ENCODE measurements at regions not wholly inside any gene's neighbourhood (a gene's known extent, or its start where the extent isn't known, plus 50 kb on each side); places are given as distances from the start of the nearest gene placed in this dataset.

DNA sequence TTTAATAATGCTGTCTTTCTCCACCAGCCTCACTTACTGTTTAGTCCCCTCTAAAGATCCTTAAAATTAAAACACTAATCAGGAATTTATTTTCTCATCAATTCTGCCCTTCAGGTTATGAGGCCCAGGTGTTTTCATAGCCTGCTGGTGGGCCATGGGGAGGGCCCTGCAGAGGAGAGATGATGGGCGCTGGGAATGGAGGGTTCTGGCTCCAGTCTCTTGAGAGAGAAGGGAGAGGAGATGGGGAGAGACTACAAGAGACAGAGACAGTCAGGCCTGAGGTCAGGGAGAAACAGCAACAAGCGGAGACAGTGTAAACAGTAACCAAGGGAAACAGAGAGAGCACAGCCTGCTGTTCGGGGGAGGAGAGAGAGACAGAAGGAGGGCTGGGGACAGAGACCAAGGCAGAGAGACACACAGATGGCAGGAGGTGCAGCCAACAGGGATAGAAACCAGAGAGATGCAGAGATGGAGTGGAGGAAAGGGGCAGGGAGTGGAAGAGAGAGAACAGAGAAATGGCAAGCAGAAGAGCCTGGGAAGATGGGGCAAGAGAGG, 187.3 kb upstream of the SYT13 start:
- Histone ChIP-seq H3K27ac (no peak overlapping the region), H3K27me3 (ENCODE audit: insufficient read depth, low read depth) (peaks cover 91% of the 10 kb centered on the region), H3K9me2 (ENCODE audit: insufficient read depth) (no peaks in the 10 kb centered on the region), H4K20me1 (ENCODE audit: insufficient read depth) (no peaks in the 10 kb centered on the region), H3F3A (ENCODE audit: insufficient read depth, low read depth) (no peaks in the 10 kb centered on the region), H3K4me2 (no peak overlapping the region), H3K9me3 (ENCODE audit: insufficient read depth, low read depth) (no peaks in the 10 kb centered on the region), H3K79me2 (ENCODE audit: low read depth) (no peaks in the 10 kb centered on the region), H3K4me3 (no peak overlapping the region), H3K4me1 (replicated peaks; ENCODE audit: insufficient read depth) (no peaks in the 10 kb centered on the region), H2AFZ (no peak overlapping the region), H3K36me3 (ENCODE audit: low read depth) (no peaks in the 10 kb centered on the region)
- BruUV-seq (replicated peaks) = no TSS peak
- POLR2A ChIA-PET (ENCODE audit: unreplicated experiment) = no interaction called here
- TF ChIP-seq EZH2 (IDR thresholded peaks at IDR 0.05; ENCODE audit: low read depth) = no peak
- TF ChIP-seq, protein P1, sequence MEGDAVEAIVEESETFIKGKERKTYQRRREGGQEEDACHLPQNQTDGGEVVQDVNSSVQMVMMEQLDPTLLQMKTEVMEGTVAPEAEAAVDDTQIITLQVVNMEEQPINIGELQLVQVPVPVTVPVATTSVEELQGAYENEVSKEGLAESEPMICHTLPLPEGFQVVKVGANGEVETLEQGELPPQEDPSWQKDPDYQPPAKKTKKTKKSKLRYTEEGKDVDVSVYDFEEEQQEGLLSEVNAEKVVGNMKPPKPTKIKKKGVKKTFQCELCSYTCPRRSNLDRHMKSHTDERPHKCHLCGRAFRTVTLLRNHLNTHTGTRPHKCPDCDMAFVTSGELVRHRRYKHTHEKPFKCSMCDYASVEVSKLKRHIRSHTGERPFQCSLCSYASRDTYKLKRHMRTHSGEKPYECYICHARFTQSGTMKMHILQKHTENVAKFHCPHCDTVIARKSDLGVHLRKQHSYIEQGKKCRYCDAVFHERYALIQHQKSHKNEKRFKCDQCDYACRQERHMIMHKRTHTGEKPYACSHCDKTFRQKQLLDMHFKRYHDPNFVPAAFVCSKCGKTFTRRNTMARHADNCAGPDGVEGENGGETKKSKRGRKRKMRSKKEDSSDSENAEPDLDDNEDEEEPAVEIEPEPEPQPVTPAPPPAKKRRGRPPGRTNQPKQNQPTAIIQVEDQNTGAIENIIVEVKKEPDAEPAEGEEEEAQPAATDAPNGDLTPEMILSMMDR (conservative IDR thresholded peaks at IDR 0.05) = no peak
- CTCF ChIA-PET = no interaction called here
- no peak for DNase-seq
- intact Hi-C loops (cut with micrococcal nuclease; ENCODE audit: unreplicated experiment) = no loop called here

DNA sequence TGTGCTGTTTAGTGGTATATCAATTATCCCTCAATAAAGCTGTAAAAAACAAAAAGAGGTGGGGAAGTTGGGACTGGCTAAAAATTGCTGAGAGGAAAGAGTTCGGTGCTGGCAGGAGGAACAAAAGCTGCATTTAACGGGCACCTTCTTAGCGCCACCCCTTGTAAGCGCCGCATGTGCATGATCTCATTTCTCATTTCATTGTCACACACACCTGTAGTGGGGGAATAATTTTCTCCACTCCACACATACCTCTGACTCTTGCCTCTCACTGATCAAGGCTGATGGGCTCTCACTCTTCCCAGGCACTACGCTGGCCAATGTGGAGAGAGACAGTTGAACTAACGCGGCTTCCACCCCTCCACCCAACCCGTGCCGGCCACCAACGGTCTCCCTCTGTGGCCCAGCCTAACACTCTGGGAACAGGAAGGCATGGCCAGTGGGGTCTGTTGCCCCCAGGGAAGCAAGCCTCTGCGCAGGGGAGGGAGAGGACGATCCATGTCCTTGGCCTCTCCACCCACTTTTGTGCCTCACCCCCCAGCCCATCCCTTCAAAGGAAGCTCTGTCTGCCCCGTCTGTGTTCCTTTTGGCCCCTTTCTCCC, 186.7 kb upstream of the SYT13 start:
- peaks cover 88% of the 10 kb centered on the region for H3K27me3 ChIP-seq (ENCODE audit: insufficient read depth, low read depth)

DNA sequence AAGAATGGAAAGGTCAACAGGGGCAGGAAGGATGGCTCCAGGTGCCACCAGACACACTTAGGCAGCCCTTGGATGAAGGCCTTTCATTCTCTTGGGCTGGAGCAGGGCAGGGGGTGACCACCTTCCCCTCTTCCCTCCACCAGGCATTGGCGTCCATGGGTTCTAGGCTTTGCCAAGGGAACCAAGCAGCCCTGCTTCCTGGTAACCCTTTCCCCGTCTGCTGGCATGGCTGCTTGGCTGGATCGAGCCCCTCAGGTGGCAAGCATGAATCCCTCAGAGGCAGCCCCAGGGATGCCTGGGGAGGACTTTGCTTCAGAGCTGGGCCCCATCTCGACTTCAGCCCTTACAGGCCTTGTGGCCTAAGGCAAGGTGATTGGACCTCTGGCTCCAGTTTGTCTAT, 185.1 kb upstream of the SYT13 start:
- peaks cover 83% of the 10 kb centered on the region for H3K27me3 ChIP-seq (ENCODE audit: insufficient read depth, low read depth)
- TF ChIP-seq, protein P1 (conservative IDR thresholded peaks at IDR 0.05) = no peak
- no peak for TF ChIP-seq EZH2 (IDR thresholded peaks at IDR 0.05; ENCODE audit: low read depth)
- H3K27ac ChIP-seq = no peak overlapping the region
- ChIA-PET POLR2A (ENCODE audit: unreplicated experiment) (no interaction called here), CTCF (no interaction called here)
- DNase-seq = no peak
- no peaks in the 10 kb centered on the region for H3K9me3 ChIP-seq (ENCODE audit: insufficient read depth, low read depth)
- H3K36me3 ChIP-seq (ENCODE audit: low read depth) = no peaks in the 10 kb centered on the region
- no peaks in the 10 kb centered on the region for H3K4me1 ChIP-seq (replicated peaks; ENCODE audit: insufficient read depth)
- BruUV-seq (replicated peaks) = no TSS peak
- H3K9me2 ChIP-seq (ENCODE audit: insufficient read depth) = no peaks in the 10 kb centered on the region
- H3K4me3 ChIP-seq = no peak overlapping the region
- no peaks in the 10 kb centered on the region for H3F3A ChIP-seq (ENCODE audit: insufficient read depth, low read depth)
- intact Hi-C loops (cut with micrococcal nuclease; ENCODE audit: unreplicated experiment) = no loop called here
- no peaks in the 10 kb centered on the region for H3K79me2 ChIP-seq (ENCODE audit: low read depth)
- H4K20me1 ChIP-seq (ENCODE audit: insufficient read depth) = no peaks in the 10 kb centered on the region
- H3K4me2 ChIP-seq = no peak overlapping the region
- H2AFZ ChIP-seq = no peak overlapping the region

More for the DNA sequence above, 186.7 kb upstream of the SYT13 start:
- Histone ChIP-seq H4K20me1 (ENCODE audit: insufficient read depth) (no peaks in the 10 kb centered on the region), H3K9me3 (ENCODE audit: insufficient read depth, low read depth) (no peaks in the 10 kb centered on the region), H3K4me1 (replicated peaks; ENCODE audit: insufficient read depth) (no peaks in the 10 kb centered on the region), H3K79me2 (ENCODE audit: low read depth) (no peaks in the 10 kb centered on the region), H3K36me3 (ENCODE audit: low read depth) (no peaks in the 10 kb centered on the region), H3F3A (ENCODE audit: insufficient read depth, low read depth) (no peaks in the 10 kb centered on the region), H3K27ac (no peak overlapping the region), H3K9me2 (ENCODE audit: insufficient read depth) (no peaks in the 10 kb centered on the region), H3K4me3 (no peak overlapping the region), H2AFZ (no peak overlapping the region), H3K4me2 (no peak overlapping the region)
- intact Hi-C loops (cut with micrococcal nuclease; ENCODE audit: unreplicated experiment) = no loop called here
- no peak for TF ChIP-seq EZH2 (IDR thresholded peaks at IDR 0.05; ENCODE audit: low read depth)
- TF ChIP-seq, protein P1 (conservative IDR thresholded peaks at IDR 0.05) = no peak
- CTCF ChIA-PET = no interaction called here
- DNase-seq = no peak
- no TSS peak for BruUV-seq (replicated peaks)
- POLR2A ChIA-PET (ENCODE audit: unreplicated experiment) = no interaction called here

All from PC-9 (cell line).